ENCODE measurements at regions not wholly inside any gene's neighbourhood (a gene's known extent, or its start where the extent isn't known, plus 50 kb on each side); places are given as distances from the start of the nearest gene placed in this dataset.

DNA sequence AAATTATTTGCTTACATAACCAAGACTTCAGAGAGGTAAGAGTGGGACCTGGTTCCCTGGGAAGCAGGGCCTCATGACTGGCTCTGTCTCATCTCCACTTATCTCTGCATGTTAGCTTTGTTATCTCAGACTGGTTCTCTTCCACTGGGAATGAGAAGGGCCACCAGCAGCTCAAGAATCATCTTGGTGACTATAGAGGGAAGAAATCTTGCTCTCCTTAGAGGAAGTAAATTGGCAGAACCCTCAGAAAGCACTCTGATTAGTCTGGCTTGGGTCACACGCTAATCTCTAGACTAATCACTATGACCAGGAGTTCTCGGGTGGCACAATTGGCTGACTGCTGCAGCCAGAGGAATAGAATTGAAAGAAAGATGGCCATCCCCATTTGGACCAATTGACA is 110.8 kb upstream of the KRAS start:
- TF ChIP-seq POLR2A (IDR thresholded peaks at IDR 0.05), result no peak
- TF ChIP-seq, protein P1, sequence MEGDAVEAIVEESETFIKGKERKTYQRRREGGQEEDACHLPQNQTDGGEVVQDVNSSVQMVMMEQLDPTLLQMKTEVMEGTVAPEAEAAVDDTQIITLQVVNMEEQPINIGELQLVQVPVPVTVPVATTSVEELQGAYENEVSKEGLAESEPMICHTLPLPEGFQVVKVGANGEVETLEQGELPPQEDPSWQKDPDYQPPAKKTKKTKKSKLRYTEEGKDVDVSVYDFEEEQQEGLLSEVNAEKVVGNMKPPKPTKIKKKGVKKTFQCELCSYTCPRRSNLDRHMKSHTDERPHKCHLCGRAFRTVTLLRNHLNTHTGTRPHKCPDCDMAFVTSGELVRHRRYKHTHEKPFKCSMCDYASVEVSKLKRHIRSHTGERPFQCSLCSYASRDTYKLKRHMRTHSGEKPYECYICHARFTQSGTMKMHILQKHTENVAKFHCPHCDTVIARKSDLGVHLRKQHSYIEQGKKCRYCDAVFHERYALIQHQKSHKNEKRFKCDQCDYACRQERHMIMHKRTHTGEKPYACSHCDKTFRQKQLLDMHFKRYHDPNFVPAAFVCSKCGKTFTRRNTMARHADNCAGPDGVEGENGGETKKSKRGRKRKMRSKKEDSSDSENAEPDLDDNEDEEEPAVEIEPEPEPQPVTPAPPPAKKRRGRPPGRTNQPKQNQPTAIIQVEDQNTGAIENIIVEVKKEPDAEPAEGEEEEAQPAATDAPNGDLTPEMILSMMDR (IDR thresholded peaks at IDR 0.05 in 4 of 5, conservative IDR thresholded peaks at IDR 0.05 in 1 of 5), result no peak

Measured in gastrocnemius medialis (tissue), 4 donors.